HEK293 (cell line): ENCODE measurements at regions not wholly inside any gene's neighbourhood (a gene's known extent, or its start where the extent isn't known, plus 50 kb on each side); places are given as distances from the start of the nearest gene placed in this dataset.

ENCODE experiments used
- CTCF ChIA-PET: fragments of 350-600 bp; formaldehyde crosslinking; extraction: SDS; loops from one replicate; lab custom pipeline; 2021; ENCODE audit warnings: antibody characterized with exemption; lab: Yijun Ruan, JAX
- POLR2A ChIA-PET: fragments of 300-600 bp; formaldehyde crosslinking; extraction: SDS; loops from one replicate; lab custom pipeline; 2020; ENCODE audit warnings: antibody characterized with exemption, inconsistent platforms; lab: Yijun Ruan, JAX
- H3K27ac ChIP-seq: fragments of 200-500 bp; sonication (Bioruptor generic); 2 replicates; pipeline ENCODE4 v1.5.1; 2014; ENCODE audit warnings: low read depth, low read length, control low read depth, inconsistent platforms; ENCODE audit errors: extremely low read depth
- H3K36me3 ChIP-seq, 2 experiments: fragments of 200-500 bp in 1 of 2; sonication (Bioruptor generic) in 1 of 2; 1 replicate in 1 of 2; 2 replicates in 1 of 2; pipeline ENCODE4 v1.5.1; 2014 to 2017; ENCODE audit warnings: inconsistent platforms in 2 of 2, low read length in 2 of 2; ENCODE audit not compliant: control insufficient read depth in 2 of 2, insufficient read depth in 1 of 2
- H3K4me1 ChIP-seq: fragments of 200-500 bp; sonication (Bioruptor generic); 2 replicates; pipeline ENCODE4 v1.5.1; 2014; ENCODE audit warnings: mild to moderate bottlenecking, low read length, inconsistent platforms; ENCODE audit not compliant: control insufficient read depth, insufficient read depth
- H3K4me3 ChIP-seq: 2 replicates; pipeline ENCODE4 v1.5.1; 2011; ENCODE audit warnings: low read depth, mild to moderate bottlenecking, control low read depth, low read length, moderate library complexity
- H3K9me3 ChIP-seq: fragments of 200-500 bp; sonication (Bioruptor generic); 2 replicates; pipeline ENCODE4 v1.5.1; 2014; ENCODE audit warnings: low read depth, low read length, inconsistent platforms; ENCODE audit not compliant: control insufficient read depth, insufficient read depth
- KLF8 ChIP-seq: fragments of 450-650 bp; formaldehyde crosslinking; IDR thresholded peaks from 2 replicates; pipeline ENCODE4 v1.5.1; 2016; ENCODE audit warnings: missing biosample characterization, missing genetic modification characterization
- ZFP69B ChIP-seq: fragments of 450-650 bp; formaldehyde crosslinking; IDR thresholded peaks from 2 replicates; pipeline ENCODE4 v1.5.1; 2016; ENCODE audit warnings: missing biosample characterization, missing genetic modification characterization
- ZNF391 ChIP-seq: fragments of 450-650 bp; formaldehyde crosslinking; IDR thresholded peaks from 2 replicates; pipeline ENCODE4 v1.5.1; 2016; ENCODE audit warnings: low read depth, missing biosample characterization, missing genetic modification characterization, borderline replicate concordance
- ZNF596 ChIP-seq: fragments of 450-650 bp; IDR thresholded peaks from 2 replicates; pipeline ENCODE4 v1.5.0; 2018; ENCODE audit warnings: missing biosample characterization, mild to moderate bottlenecking, missing genetic modification characterization, moderate library complexity
- ZNF629 ChIP-seq: fragments of 450-650 bp; formaldehyde crosslinking; IDR thresholded peaks from 2 replicates; pipeline ENCODE4 v1.5.1; 2017; ENCODE audit warnings: missing biosample characterization, missing genetic modification characterization
- ZSCAN16 ChIP-seq: fragments of 450-650 bp; formaldehyde crosslinking; IDR thresholded peaks from 2 replicates; pipeline ENCODE4 v1.5.1; 2016; ENCODE audit warnings: missing biosample characterization, missing genetic modification characterization
- TF ChIP-seq, protein P1 (sequence below): fragments of 450-650 bp; formaldehyde crosslinking; conservative IDR thresholded peaks from 2 replicates; pipeline ENCODE4 v1.5.1; 2016; ENCODE audit warnings: low read depth, missing biosample characterization, missing genetic modification characterization
- TF ChIP-seq, protein P2 (sequence below): fragments of 450-650 bp; formaldehyde crosslinking; IDR thresholded peaks from 2 replicates; pipeline ENCODE4 v1.5.1; 2016; ENCODE audit warnings: missing biosample characterization, missing genetic modification characterization
- TF ChIP-seq, protein P3 (sequence below): fragments of 450-650 bp; formaldehyde crosslinking; IDR thresholded peaks from 2 replicates; pipeline ENCODE4 v1.5.1; 2017; ENCODE audit warnings: missing biosample characterization, missing genetic modification characterization
- TF ChIP-seq, protein P4 (sequence below): fragments of 450-650 bp; formaldehyde crosslinking; IDR thresholded peaks from 2 replicates; pipeline ENCODE4 v1.5.1; 2016; ENCODE audit warnings: missing biosample characterization, missing genetic modification characterization

DNA sequence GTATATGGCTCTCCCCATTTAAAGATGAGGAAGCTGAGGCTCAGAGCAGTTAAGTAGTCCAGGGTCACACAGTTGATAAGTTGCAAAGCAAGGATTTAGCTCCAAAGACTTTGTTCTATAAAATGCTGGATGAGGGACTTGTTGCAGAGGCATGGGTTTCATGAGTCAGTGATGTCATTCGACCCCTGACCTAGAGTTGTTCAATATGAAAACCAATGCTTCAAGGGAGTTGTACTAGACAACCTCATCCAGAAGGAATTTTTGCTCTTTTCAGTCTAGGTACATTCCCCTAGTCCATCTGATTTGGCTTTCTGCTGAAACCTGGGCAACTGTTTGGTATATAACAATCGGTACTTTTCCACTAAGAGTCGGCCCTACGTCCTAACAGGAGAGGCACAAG, 550.4 kb downstream of the EBF1 start (continued):
- TF ChIP-seq ZNF391 (tag by site-specific recombination): no peak
- TF ChIP-seq, protein P1, sequence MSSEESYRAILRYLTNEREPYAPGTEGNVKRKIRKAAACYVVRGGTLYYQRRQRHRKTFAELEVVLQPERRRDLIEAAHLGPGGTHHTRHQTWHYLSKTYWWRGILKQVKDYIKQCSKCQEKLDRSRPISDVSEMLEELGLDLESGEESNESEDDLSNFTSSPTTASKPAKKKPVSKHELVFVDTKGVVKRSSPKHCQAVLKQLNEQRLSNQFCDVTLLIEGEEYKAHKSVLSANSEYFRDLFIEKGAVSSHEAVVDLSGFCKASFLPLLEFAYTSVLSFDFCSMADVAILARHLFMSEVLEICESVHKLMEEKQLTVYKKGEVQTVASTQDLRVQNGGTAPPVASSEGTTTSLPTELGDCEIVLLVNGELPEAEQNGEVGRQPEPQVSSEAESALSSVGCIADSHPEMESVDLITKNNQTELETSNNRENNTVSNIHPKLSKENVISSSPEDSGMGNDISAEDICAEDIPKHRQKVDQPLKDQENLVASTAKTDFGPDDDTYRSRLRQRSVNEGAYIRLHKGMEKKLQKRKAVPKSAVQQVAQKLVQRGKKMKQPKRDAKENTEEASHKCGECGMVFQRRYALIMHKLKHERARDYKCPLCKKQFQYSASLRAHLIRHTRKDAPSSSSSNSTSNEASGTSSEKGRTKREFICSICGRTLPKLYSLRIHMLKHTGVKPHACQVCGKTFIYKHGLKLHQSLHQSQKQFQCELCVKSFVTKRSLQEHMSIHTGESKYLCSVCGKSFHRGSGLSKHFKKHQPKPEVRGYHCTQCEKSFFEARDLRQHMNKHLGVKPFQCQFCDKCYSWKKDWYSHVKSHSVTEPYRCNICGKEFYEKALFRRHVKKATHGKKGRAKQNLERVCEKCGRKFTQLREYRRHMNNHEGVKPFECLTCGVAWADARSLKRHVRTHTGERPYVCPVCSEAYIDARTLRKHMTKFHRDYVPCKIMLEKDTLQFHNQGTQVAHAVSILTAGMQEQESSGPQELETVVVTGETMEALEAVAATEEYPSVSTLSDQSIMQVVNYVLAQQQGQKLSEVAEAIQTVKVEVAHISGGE: no peak

DNA sequence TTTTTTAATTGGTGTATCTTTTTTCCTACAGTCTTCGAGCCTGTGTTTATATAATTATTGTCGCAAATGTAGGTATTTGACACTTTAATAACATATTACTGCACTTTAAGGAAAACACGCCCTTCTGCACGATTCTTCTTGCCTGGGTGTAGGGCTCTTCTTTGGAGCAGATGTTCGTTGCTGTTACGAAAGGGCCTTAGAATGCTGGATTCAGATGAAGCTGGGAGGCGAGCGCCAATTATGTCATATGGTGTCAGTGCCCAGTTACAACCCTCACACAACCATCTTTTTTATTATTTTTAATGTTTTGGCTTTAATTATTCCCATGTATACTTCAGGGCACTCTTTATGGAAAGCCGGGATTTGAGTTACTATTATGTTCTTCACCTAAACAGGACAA, 553.0 kb downstream of the EBF1 start:
- H3K9me3 ChIP-seq: no peaks in the 10 kb centered on the region
- H3K4me1 ChIP-seq: peaks cover 4% of the 10 kb centered on the region; the same call in 1 of the 2 replicates
- H3K4me3 ChIP-seq: no peak overlapping the region
- H3K27ac ChIP-seq: no peak overlapping the region
- ChIA-PET POLR2A (no interaction called here), CTCF (interaction anchor here (0.7 kb wide), 1 partner anchor 18 kb away, joined by 4 read pairs; no protein-coding TSS in a partner anchor)
- no peaks in the 10 kb centered on the region for H3K36me3 ChIP-seq
- TF ChIP-seq KLF8 (tag by site-specific recombination): no peak
- TF ChIP-seq, protein P2, sequence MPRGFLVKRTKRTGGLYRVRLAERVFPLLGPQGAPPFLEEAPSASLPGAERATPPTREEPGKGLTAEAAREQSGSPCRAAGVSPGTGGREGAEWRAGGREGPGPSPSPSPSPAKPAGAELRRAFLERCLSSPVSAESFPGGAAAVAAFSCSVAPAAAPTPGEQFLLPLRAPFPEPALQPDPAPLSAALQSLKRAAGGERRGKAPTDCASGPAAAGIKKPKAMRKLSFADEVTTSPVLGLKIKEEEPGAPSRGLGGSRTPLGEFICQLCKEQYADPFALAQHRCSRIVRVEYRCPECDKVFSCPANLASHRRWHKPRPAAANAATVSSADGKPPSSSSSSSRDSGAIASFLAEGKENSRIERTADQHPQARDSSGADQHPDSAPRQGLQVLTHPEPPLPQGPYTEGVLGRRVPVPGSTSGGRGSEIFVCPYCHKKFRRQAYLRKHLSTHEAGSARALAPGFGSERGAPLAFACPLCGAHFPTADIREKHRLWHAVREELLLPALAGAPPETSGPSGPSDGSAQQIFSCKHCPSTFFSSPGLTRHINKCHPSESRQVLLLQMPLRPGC (tag by site-specific recombination): no peak
- TF ChIP-seq, protein P3, sequence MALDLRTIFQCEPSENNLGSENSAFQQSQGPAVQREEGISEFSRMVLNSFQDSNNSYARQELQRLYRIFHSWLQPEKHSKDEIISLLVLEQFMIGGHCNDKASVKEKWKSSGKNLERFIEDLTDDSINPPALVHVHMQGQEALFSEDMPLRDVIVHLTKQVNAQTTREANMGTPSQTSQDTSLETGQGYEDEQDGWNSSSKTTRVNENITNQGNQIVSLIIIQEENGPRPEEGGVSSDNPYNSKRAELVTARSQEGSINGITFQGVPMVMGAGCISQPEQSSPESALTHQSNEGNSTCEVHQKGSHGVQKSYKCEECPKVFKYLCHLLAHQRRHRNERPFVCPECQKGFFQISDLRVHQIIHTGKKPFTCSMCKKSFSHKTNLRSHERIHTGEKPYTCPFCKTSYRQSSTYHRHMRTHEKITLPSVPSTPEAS (tag by site-specific recombination): no peak
- TF ChIP-seq, all 188 proteins: peak for 0

DNA sequence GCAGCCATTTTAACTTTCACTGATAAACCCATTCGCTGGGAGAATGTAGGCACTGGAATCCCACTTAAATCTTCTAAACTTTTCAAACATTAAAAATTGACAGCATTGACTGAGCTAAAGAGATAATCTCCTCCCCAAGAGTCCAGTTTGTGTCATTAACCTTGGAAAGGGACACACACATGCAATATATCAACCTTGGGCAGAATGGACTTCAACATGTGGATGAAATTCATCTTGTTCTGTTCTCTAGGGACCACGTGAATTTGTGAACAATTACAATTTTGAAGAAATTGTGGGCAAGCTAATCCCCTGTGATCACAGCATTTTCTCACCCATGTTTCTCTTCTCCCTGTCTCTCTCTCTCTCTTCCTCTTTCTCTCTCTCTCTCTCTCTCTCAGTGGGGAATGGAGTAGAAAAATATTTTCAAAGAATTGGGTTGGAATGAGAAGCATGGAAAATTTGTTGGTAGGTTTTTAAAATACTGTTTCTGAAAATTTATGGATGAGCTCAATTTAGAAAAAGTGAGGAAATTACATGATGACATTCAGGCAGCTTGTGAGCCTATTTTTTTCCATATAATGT, 553.7 kb downstream of the EBF1 start:
- Histone ChIP-seq H3K27ac (no peak overlapping the region), H3K36me3 (no peaks in the 10 kb centered on the region), H3K9me3 (no peaks in the 10 kb centered on the region), H3K4me1 (peaks cover 4% of the 10 kb centered on the region; the same call in 1 of the 2 replicates), H3K4me3 (no peak overlapping the region)
- POLR2A ChIA-PET: no interaction called here
- no peak for TF ChIP-seq ZFP69B (tag by site-specific recombination)
- TF ChIP-seq ZNF596 (tag by site-specific recombination): peak; percentile 75
- no peak for TF ChIP-seq ZNF629 (tag by site-specific recombination)
- TF ChIP-seq, all 188 proteins: peak for 1
- CTCF ChIA-PET: interaction anchor here (0.7 kb wide), 1 partner anchor 17 kb away, joined by 4 read pairs; no protein-coding TSS in a partner anchor

DNA sequence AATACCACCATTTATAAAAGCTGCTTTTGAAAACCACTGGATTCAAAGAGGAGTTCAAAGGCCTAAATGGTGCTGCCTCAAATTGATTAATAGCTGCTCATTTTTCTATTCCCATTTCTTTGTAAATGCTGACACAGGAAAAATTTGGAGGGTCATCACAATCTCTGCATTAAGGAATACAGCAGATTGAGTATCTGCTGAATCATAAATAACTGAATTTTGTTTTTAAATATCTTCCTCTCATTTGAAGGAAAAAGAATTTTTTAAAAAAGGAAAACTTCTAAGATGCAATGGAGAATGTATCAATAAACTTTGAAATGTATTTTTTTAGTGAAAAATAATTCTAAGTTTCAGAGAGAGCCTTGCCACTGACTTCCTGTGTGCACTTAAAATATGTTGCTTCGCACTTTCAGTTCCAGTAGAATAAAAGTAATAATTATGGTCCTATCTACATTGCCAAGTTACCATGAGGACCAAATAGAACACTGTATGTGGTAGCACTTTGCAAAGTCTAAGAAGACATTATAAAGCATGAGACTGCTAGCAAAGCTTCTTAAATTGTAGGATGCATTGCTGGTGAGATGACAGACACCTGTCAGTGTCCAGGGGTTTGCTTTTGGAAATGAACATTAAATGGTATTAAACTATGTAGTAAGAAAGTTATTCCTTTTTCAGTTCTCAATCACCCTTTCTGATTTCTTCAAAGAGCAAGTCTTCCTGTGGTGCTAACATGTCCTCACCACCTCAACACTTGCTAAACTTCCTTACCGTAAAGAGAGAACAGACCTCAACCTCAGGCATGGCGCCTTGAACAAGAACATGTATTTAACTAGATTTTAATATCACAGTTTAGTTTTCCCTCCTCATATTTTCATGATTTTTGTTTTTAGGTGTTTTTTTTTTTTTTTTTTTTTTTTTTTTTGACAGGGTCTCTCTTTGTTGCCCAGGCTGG, 555.1 kb downstream of the EBF1 start:
- no peak overlapping the region for H3K4me3 ChIP-seq
- H3K4me1 ChIP-seq: peaks cover 4% of the 10 kb centered on the region; the same call in 1 of the 2 replicates
- ChIA-PET CTCF (no interaction called here), POLR2A (no interaction called here)
- H3K9me3 ChIP-seq: no peaks in the 10 kb centered on the region
- no peaks in the 10 kb centered on the region for H3K36me3 ChIP-seq
- H3K27ac ChIP-seq: no peak overlapping the region
- no peak for TF ChIP-seq ZSCAN16 (tag by site-specific recombination)
- TF ChIP-seq, protein P4, sequence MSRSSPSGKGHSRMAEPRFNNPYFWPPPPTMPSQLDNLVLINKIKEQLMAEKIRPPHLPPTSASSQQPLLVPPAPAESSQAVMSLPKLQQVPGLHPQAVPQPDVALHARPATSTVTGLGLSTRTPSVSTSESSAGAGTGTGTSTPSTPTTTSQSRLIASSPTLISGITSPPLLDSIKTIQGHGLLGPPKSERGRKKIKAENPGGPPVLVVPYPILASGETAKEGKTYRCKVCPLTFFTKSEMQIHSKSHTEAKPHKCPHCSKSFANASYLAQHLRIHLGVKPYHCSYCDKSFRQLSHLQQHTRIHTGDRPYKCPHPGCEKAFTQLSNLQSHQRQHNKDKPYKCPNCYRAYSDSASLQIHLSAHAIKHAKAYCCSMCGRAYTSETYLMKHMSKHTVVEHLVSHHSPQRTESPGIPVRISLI (tag by site-specific recombination): 0 out of 2 replicates have a peak, but pooled peaks have one; percentile 22
